GM21717 (cell line): ENCODE measurements at regions not wholly inside any gene's neighbourhood (a gene's known extent, or its start where the extent isn't known, plus 50 kb on each side); places are given as distances from the start of the nearest gene placed in this dataset.
A peak's percentile ranks its signal among the peaks of the same experiment; 100 is the strongest.
"Not testable (repeated sequence)": the region's sequence is repeated elsewhere in the genome, so short reads cannot be mapped to it uniquely, and the experiment has no call there.

Experiments used
- ATAC-seq: cut with Tn5 transposase; IDR thresholded peaks from one replicate; pipeline ENCODE4 v1.9.1; 2021; ENCODE audit warnings: mild to moderate bottlenecking, moderate library complexity; ENCODE audit not compliant: unreplicated experiment

DNA sequence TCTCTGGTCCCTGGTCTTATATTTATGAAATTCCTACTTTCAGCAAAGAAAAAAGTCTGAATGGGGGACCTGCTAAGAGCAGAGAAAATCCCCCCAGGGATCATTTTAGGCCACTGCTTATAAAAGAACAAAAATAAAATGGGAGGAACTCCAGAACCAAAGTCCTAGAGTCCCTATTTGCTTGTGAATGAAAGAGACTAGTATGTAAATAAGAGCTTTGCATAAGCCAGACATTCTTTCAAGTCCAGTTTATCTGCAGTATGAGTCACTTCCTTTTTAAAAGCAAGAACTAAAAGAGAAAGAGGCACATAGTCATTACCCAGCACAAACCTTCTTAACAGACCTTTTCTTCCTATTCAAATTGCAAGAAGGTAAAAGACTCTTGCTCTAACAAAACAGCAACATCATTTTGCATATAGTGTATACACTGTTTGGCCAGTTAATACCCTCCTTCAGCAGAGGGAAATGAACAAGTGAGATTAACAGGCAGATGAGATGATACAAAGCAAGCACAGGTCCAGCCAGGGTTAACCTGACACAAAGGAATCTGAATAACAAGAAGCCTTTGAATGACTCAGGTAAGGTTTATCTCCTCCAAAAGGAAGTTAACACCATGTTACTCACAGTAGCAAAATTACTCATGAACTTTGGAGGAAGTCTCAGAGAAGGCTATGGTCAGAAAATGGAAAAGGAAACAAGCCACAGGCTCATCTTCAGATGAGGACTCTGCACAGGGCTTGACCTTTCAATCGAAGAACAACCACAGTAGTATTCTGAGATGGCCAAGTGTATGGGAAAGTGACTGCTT, 87.3 kb downstream of the PHLDA1 start:
- peak; percentile 96 for ATAC-seq

DNA sequence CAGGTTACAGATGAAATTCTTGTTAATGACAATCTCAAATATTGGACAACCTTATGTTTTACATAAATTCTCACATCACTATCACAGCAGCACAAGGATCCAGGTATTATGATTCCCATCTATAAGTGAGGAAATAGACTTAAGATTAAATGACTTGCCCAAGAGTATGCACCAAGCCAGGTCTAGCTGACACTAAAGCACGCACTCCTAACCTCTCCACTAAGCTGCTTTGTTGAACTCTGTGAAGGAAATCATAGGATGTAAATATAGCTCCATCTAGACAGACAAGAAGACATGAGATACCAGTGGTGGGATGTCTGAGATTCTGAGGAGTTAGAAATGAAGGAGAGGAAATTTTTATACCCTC, 87.9 kb downstream of the PHLDA1 start:
- no peak for ATAC-seq

DNA sequence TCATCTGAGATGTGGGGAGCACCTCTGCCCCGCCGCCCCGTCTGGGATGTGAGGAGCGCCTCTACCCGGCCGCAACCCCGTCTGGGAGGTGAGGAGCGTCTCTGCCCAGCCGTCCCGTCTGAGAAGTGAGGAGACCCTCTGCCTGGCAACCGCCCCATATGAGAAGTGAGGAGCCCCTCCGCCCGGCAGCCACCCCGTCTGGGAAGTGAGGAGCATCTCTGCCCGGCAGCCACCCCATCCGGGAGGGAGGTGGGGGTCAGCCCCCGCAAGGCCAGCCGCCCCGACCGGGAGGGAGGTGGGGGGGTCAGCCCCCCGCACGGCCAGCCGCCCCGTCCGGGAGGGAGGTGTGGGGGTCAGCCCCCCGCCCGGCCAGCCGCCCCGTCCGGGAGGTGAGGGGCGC, 89.9 kb downstream of the PHLDA1 start:
- not testable (repeated sequence) for ATAC-seq

DNA sequence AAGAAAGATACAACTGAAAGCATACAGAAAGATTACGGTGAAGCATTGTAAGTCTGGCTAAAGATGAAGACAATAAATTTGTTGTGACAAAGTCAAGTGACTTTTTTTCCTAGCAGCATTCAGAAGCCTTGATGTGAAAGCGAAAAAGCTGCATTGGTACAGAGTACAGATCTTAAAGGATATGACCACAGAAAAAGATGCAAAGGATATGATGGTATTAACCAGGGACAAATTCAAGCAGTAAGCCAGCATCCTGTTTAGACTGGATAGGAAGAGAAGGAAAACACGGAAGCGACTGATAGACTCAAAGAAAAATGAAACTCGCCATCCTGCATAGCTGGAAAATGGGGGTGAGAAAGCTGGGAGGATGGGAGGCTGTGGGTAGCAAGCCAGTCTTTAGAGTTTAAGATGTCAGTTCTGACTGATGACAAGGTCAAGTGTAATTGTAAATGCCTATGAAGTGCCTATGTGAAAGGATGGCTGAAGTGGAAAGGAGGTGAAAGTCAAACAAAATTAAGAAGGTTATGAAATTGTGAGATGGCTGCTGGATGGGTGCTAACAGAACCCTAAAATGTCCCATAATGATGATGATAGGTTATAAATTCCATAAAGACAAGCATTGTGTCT, 92.4 kb downstream of the PHLDA1 start:
- ATAC-seq: no peak

DNA sequence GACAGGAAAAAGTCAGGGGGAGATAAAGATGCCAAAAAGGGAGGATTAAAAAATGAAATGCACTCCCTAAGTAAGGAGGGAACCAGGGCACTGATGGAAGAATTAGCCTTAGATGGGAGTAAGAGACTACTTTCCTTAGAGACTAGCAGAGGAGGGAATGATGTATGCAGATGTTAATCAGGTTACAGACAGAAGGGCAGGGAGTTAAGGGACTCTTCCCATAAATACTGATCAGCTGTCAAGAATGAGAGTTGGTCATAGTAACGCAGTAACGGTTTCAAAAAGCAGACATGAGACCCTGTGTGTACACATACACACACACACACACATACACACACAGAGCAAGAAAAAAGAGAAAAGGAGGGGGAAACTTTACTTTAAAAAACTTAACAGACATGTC, 93.4 kb downstream of the PHLDA1 start:
- no peak for ATAC-seq

DNA sequence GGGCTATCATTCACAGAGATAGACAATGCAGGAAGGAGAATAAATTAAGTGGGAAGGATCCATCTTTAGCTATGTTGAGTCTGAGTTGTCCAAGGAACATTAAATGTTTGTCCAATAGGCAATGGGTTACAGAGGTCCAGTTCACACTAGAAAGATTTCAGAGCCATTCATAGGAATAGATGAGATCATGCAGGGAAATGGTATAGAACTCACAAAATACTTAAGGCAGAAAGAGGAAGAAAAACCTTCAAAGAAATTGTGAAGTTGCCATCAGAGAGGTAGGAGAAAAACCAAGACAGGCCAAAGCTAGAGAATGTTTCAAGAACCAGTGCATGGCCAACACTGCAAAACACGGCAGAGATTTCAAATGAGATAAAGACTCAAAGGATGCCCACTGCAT, 94.1 kb downstream of the PHLDA1 start:
- ATAC-seq: no peak

DNA sequence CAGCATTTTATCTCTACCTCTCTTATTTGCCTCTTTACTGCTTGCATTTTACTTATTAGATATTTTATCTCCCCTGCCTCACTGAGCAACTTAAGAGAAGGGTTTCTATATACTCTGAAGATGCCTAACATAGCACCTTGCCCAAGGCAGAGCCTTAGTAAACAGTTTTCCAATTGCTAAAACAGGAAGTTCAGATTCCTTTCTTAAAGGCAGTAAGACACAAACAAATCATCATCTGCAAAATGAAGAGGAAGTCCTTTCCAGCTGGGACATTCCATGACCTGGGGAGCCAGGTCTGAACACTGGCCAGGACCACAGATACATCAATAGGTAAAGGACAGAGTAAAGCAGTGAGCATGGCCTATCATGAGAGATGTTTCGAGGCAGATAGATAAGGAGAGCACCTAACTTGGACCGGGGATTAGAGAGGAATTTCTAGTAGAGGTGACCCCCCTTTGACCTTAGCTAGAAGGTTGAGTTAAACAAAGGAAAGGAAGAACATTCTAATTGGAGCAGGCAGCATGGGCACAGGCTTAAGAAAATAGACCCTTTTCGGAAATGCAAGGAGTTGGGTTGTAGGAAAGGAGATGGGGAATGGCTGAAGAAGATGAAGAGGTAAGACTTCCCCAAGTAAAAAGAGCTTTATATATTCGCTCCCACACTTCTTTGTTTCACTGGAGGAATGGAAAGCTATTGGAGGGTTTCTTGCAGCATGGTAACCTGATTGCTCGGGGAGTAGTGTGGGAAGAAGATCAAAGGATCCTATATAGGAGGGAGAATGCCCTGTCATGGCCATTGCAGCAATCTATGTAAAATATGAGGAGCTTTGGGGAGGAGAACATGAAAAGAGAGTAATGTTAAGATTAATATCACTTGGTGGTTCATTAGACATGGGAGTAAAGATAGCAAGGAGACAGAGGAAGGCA, 94.8 kb downstream of the PHLDA1 start:
- no peak for ATAC-seq

DNA sequence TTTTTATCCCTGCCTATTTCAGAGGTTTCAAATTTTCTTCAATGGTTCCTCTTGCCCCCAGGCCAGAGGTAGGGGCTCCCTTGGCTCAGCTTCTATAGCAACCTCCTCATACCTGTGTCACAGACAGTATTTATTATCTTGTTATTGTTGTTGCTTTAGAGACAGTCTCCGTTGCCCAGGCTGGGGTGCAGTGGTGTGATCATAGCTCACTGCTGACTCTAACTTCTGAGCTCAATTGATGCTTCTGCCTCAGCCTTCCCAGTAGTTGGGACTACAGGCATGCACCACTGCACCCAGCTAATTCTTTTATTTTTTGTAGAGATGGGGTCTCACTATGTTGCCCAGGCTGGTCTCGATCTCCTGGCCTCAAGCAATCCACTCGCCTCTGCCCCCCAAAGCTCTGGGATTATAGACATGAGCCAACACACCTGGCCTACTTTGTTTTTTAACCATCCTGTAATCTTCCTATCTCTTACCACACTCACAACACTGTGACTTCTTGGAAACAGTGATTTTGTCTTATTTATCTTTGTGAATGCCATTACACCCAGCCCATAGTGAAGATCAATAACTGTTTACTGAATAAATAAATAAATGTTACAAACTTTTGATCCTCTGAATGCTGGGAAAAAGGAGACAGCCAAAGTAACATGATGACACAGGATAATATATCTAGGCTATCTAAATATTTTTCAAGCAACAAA, 95.9 kb downstream of the PHLDA1 start:
- ATAC-seq: no peak

DNA sequence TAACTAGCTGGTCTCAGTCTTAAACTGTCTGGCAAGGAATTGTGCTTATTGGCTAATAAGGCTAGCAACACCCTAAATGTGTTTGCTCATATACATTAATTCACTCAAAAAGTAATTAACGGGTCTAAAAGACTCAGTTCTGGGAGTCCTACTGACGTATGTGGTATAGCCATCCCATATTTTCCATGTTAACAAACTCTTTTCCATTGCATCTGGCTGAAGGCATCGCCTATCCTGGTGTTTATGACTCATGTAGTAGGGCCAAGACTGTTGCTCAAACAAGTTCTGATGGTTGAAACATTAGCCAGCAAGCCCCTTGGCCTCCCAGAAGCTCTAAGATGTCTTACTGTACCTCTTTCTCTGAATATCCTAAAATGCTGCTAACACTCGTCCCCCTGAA, 98.5 kb downstream of the PHLDA1 start:
- ATAC-seq: no peak

DNA sequence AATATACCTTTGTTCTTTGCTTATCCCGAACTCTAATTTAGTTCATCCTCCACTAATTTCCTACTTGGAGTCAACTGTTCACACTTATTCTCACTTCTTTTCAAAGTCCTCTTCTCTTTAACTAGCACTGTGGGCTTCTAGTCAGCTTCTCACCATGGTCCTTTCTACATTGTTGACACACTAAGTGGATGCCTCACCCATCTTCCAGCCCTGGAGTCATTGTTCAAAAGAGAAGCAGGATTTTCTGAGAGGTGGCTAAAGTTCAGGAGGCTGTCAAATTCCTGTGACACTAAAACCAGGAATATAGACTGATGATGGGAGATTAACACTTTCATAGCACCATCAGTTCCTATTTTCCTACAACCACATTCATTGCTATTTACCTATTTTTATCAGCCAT, 99.3 kb downstream of the PHLDA1 start:
- no peak for ATAC-seq

DNA sequence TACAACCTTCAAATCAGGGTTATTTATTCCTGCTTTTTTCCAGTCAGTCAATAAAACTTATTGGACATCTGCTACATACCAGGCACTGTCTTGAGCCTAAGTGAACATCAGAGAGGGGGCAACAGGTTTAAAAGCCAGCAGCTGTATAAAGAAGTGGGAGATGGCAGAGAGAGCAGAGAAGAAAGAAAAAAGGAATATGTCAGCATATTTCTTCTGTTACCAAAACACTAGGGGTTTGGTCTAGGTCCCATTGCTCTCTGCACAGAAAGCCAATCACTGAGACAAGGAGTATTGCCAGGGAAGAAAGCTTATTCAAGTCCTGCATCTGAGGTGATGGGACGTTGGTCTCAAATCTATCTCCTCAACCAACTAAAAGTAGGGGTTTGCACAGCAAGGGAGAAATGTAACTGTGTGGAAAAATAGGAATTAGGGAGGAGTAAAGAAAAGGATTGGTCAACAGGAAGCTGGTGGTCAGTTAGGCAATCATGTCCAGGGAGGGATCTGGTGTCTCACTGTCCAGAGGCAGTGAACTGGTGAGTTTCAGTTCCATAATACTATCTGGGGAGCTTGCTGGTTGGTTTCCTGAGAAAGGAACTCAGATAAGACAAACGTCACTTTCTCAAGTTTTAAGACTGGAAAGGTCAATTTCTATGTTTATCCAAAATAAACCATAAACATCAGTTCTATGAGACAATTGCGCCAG, 107.5 kb downstream of the PHLDA1 start:
- no peak for ATAC-seq

DNA sequence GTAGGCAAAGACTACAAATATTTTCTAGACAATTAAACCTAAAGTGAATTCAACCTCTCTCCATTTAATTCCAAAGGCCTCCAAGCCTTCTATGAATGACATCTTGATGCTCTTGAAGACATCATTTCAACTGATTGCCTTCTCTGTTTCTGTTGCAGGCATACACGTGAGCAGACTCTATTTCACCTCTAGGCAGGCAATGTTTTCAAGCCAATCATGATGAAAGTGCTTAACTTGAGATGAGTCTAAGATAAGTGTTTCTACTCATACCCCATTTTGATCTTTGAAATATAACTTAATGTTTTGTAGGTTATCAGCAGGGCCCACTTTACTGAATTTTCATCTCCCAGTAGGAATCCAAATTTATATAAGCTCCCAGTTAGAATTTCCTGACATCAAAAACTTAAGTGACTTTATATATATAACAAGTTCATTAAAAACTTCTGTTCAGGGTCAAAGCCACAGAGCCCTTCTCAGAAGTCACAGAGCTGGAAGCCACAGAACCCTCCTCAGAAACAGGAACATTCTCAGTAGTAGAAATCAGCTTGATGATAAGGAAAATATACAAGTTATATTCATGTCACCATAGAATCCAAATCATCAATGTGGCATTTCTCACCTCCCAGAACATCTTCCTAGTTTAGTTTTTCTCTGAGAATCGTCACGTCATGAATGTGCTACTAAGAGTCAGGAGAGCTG, 108.5 kb downstream of the PHLDA1 start:
- ATAC-seq: no peak

DNA sequence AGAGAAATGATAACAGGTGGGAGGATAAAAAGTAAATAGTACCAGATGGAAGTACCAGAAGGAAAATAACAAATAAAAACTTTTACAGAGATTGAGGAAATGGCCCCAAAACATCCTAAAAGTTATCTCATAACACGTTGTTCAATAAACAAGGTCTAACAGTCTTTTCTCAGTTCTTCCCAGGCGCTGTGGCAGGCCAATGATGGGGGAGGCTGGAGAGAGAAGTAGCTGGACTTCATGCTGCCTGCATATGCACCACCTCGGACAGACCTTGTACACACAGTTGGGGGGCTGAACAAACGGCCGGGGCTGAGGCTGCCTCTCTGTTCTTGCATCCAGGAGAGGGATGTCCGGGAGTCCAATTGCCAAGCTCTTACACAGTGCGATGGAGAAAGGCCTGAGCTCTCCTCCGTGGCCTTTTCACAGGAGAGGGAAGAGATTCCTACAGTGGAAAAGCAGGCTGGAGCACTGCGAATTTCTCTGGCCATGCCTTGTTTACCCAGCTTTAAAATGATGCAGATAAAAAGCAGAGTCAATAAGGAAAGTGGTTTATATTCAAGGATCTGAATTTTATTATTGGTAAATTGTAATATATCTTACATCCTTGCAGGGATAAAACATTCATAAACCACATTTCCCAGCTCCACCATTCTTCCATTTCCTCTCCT, 109.8 kb downstream of the PHLDA1 start:
- ATAC-seq: no peak

DNA sequence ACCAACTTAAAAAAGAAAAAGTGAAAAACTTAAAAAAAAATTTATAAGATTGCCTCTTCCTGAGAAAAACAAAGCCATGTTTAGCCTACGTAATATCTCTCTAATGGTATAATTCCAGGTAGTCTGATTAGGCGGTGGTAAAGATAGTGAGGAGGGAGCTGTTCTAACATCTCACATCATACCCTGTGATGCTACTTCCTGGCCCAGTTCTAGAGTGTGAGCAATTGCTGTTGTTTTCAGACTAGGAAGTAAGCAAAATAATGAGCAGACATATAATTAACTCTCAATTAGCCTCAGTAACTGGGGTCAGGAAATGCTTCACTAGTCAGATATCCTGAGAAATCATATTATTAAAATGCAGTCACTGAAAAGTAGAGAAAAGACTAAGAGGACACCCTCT, 113.9 kb downstream of the PHLDA1 start:
- ATAC-seq: no peak

DNA sequence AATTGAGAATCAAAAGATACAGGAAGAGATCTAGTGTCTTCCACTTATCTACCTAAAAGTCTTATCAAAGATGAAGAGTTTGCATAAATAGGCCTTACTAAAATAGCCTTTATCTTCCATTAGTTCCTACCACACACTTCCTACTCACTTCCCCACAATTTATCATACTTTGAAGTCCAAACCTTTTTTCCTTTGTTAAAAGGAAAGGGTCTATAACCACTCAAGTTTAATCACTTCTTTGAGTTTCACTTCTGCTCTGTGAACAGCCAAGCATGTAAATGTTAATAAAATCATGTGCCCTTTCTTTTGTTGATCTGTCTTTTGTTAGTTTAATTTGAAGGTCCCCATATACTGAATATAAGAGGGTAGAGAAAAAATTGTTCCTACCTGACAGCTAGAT, 114.5 kb downstream of the PHLDA1 start:
- peak; percentile 77 for ATAC-seq

DNA sequence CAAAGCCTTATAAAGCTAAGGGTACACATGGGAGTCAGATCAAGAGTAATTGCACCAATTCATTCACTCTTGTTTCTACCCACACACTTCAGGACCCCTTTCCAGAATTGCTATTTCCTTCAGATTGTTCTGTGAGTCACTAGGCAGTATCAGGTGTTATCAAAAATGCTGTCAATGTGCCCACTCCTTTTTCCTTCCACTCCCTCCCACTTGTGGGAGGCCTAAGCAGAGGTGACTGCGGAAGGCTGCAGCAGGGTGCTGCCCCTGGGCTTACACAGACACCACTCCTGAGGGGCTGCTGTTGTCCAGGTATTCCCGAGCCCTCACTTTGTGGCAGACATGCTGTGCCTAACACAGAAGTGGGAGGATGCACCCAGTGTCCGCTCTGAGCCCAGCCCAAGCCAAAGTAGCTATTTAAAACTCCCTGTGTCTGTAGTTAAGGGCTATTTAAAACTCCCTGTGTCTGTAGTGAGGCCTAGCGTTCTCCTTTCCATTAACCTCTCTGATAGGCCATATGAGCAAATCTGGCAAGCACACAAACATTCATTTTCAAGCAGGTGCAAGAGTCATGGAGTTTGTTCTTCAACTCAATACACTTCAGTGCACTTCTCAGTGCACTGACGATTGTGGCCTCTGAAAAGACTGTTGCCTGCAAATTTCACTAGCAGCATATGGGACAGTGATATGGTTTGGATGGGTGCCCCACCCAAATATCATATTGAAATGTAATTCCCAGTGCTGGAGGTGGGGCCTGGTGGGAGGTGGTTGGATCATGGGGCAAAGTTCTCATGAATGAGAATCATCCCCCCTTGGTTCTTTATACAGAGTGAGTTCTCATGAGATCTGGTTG, 117.8 kb downstream of the PHLDA1 start:
- no peak for ATAC-seq

DNA sequence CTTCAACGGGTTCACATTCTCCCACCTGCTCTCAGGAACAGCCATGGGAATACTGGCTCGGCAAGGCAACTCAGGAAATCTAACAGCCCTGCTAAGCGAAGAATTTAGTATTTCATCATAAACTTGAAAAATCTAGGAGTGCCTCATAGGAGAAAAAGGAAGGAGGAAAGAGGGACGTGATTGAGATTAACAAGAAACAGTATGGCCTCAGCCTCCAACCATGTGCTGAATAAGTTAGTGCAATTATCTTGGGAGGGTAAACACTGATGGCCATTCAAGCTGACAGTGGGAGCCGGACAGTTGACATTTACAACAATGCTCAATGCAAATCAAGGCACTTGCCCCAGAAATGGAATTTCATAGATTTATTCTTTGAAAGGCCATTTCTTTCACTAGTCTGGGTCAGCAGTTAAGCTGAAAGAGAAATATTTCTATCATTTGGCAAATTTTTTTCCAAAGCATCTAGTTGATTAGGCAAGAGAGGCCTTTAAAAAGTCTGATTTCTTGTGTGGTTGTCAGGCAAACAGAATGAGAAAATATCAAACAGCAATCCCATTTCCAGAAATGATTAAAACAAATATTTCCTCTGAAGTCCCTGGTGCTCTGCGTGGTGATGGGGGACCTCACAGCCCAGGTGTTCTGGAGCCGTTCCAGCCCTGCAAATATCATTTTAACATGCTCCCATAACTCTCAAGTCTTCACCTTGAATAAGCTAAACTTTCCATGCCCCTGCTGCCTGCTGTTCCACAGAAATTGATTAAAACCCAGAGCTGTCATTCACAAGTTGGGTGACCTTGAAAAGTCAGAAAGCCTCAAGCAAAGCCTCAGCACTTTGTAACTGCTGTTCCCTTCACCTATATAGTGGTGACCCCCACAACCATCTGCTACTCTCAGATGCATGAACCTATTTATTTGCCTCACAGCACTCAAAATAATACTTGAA, 121.6 kb downstream of the PHLDA1 start:
- no peak for ATAC-seq
